Stomach (tissue), 8 donors: ENCODE measurements at regions not wholly inside any gene's neighbourhood (a gene's known extent, or its start where the extent isn't known, plus 50 kb on each side); places are given as distances from the start of the nearest gene placed in this dataset.

Source experiments
- DNase-seq, 2 donors: peaks; one replicate each; pipeline versions ENCODE4 v3.0.0 to v3.0.0-alpha.2; 2013 to 2019
- H3K27ac ChIP-seq, 5 donors: fragments of 200-600 bp in 4 of 5; sonication (generic) in 4 of 5; one replicate each; pipeline ENCODE4 v1.5.1; 2013 to 2019; ENCODE audit warnings: mild to moderate bottlenecking in 1 of 5, moderate library complexity in 1 of 5
- H3K27me3 ChIP-seq, 3 donors: fragments of 200-600 bp; sonication (generic); one replicate each; pipeline ENCODE4 v1.5.1; 2017 to 2019; ENCODE audit warnings: mixed run types in 1 of 3
- H3K36me3 ChIP-seq, 4 donors: fragments of 200-600 bp; sonication (generic); 1 replicate in 3 of 4; 2 replicates in 1 of 4; pipeline ENCODE4 v1.5.1; 2016 to 2019
- H3K4me1 ChIP-seq, 4 donors: fragments of 200-600 bp; sonication (generic); one replicate each; pipeline ENCODE4 v1.5.1; 2016 to 2019
- H3K4me3 ChIP-seq, 4 donors: fragments of 200-600 bp; sonication (generic) in 3 of 4; one replicate each; pipeline ENCODE4 v1.5.1; 2016 to 2019; ENCODE audit warnings: mild to moderate bottlenecking in 1 of 4
- H3K9me3 ChIP-seq, 4 donors: fragments of 200-600 bp; sonication (generic); one replicate each; pipeline ENCODE4 v1.5.1; 2016 to 2019
- EP300 ChIP-seq: sonication (generic); formaldehyde crosslinking; IDR thresholded peaks from one replicate; pipeline ENCODE4 v1.6.1; 2017; ENCODE audit warnings: antibody characterized with exemption
- POLR2A ChIP-seq, 4 donors: fragments of 450-650 bp; IDR thresholded peaks; one replicate each; pipeline ENCODE4 v1.6.1; 2016; ENCODE audit warnings: antibody characterized with exemption in 4 of 4, control low read depth in 2 of 4, mild to moderate bottlenecking in 1 of 4, moderate library complexity in 1 of 4
- POLR2AphosphoS5 ChIP-seq, 3 donors: sonication (generic); formaldehyde crosslinking; IDR thresholded peaks; one replicate each; pipeline ENCODE4 v1.6.1; 2016; ENCODE audit warnings: antibody characterized with exemption in 3 of 3
- WGBS, 5 donors: extraction: QIAGEN DNeasy Blood & Tissue Kit in 3 of 5; methylation state at CpG; one replicate each; pipeline versions ENCODE4 v1.1.5 to v1.1.7; 2013 to 2018; 5-methylcytosine and 5-hydroxymethylcytosine counted together
- intact Hi-C: fragments of 100-400 bp; cut with DNase I; formaldehyde crosslinking; loops from one replicate; pipeline ENCODE4 v1.15.1; 2023; ENCODE audit warnings: low total_unique reads
- TF ChIP-seq, protein P1 (sequence below), 7 experiments: fragments of 450-650 bp in 4 of 7; fragments of 200-600 bp in 3 of 7; sonication (generic) in 3 of 7; IDR thresholded peaks; one replicate each; pipeline ENCODE4 v1.5.1; 2016 to 2019; ENCODE audit warnings: antibody characterized with exemption in 7 of 7, control low read depth in 2 of 7, mild to moderate bottlenecking in 1 of 7
- donor health status: healthy with polysubstance abuse.
- donor health status: Bipolar disorder and iron deficiency.
- donor health status: healthy.

DNA sequence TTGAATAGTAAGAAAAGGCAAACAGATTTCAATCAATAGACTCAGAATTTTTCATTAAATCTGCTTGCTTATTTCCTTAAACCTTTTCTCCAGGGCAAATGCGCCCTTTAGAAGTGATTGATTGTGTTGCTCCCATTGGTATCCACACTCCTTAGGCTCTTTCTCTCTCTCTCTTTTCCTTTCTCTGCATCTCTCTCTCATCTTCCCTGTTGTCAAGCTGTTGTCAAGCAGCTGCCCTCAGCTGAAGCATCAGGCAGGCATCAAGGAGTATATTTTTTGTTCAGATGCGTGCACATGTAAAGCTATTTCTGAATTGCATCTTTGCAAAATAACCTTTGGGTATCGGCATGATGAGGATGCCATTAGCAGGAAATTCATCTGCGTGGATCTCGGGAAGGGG lies 107.2 kb upstream of the PLET1 start:
- Histone ChIP-seq H3K4me1 (peaks cover 0 to 16% (median 0%) of the 10 kb centered on the region in 4 donors), H3K9me3 (no peaks in the 10 kb centered on the region), H3K27ac (no peak overlapping the region), H3K27me3 (no peaks in the 10 kb centered on the region), H3K4me3 (no peak overlapping the region), H3K36me3 (no peaks in the 10 kb centered on the region)
- intact Hi-C loops = no loop called here
- TF ChIP-seq, protein P1, sequence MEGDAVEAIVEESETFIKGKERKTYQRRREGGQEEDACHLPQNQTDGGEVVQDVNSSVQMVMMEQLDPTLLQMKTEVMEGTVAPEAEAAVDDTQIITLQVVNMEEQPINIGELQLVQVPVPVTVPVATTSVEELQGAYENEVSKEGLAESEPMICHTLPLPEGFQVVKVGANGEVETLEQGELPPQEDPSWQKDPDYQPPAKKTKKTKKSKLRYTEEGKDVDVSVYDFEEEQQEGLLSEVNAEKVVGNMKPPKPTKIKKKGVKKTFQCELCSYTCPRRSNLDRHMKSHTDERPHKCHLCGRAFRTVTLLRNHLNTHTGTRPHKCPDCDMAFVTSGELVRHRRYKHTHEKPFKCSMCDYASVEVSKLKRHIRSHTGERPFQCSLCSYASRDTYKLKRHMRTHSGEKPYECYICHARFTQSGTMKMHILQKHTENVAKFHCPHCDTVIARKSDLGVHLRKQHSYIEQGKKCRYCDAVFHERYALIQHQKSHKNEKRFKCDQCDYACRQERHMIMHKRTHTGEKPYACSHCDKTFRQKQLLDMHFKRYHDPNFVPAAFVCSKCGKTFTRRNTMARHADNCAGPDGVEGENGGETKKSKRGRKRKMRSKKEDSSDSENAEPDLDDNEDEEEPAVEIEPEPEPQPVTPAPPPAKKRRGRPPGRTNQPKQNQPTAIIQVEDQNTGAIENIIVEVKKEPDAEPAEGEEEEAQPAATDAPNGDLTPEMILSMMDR (IDR thresholded peaks at IDR 0.05) = no peak
- TF ChIP-seq POLR2A (IDR thresholded peaks at IDR 0.05) = no peak
- 94 to 97% (median 96%) methylated on average over 5 of the region's 5 CpGs for WGBS, 5 donors
- DNase-seq = no peak

DNA sequence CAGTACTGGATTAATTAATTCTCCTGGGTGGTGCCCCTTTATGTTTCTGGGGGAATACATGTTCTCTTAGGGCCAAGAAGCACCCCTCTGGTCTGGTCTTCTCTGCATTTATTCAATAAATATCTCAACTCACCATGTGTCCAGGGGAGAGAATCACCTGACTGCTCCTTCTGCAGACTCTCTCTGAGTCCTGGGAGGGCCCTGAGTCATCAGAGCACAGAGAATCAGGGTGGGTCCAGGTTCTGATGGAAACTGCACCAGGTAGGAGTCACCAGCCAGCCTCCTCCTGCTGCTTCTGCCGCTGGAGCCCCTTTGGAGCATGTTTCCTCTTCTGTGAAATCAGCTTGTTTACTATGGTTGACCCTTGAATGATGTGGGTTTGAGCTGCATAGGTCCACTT lies 107.7 kb upstream of the PLET1 start:
- no peak for TF ChIP-seq POLR2A (IDR thresholded peaks at IDR 0.05)
- TF ChIP-seq POLR2AphosphoS5 (IDR thresholded peaks at IDR 0.05) = no peak
- TF ChIP-seq, protein P1 (IDR thresholded peaks at IDR 0.05) = no peak
- no peak for TF ChIP-seq EP300
- intact Hi-C loops = no loop called here
- H3K27me3 ChIP-seq = no peaks in the 10 kb centered on the region
- H3K4me3 ChIP-seq = no peak overlapping the region
- WGBS, 5 donors = 73 to 92% (median 87%) methylated on average over 1 of the region's 1 CpG
- H3K9me3 ChIP-seq = no peaks in the 10 kb centered on the region
- DNase-seq = no peak
- H3K4me1 ChIP-seq = peaks cover 0 to 16% (median 0%) of the 10 kb centered on the region in 4 donors
- H3K36me3 ChIP-seq = no peaks in the 10 kb centered on the region
- H3K27ac ChIP-seq = no peak overlapping the region

DNA sequence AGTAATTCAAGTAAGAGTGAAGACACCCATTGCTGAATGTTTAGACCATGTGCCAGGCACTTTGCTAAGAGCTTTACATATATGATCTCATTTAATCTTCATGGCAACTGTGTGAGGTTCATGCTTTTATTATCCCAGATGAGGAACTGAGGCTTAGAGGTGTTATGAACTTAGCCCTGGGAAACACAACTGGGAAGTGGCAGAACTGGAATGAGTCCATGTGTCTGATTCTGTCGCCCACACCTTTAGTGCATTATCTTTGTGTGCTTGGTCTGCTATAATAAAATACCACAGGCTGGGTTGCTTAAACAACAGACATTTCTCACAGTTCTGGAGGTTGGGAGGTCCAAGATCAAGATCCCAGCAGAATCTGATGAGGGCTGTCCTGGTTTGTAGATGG lies 108.7 kb upstream of the PLET1 start:
- H3K4me1 ChIP-seq = peaks cover 0 to 13% (median 0%) of the 10 kb centered on the region in 4 donors
- H3K27me3 ChIP-seq = no peaks in the 10 kb centered on the region
- no peaks in the 10 kb centered on the region for H3K9me3 ChIP-seq
- no peak overlapping the region for H3K4me3 ChIP-seq
- no peak for DNase-seq
- intact Hi-C loops = no loop called here
- TF ChIP-seq POLR2AphosphoS5 (IDR thresholded peaks at IDR 0.05) (no peak), POLR2A (IDR thresholded peaks at IDR 0.05) (no peak), EP300 (no peak)
- TF ChIP-seq, protein P1 (IDR thresholded peaks at IDR 0.05) = no peak
- H3K27ac ChIP-seq = no peak overlapping the region
- no peaks in the 10 kb centered on the region for H3K36me3 ChIP-seq
- WGBS, 5 donors = 62 to 88% (median 64%) methylated on average over 1 of the region's 1 CpG

GRCh38 chr11:112369916-112370315 lies 109.3 kb upstream of the PLET1 start:
- Histone ChIP-seq H3K27ac (no peak overlapping the region), H3K36me3 (no peaks in the 10 kb centered on the region), H3K9me3 (no peaks in the 10 kb centered on the region), H3K4me3 (no peak overlapping the region), H3K27me3 (no peaks in the 10 kb centered on the region), H3K4me1 (peaks cover 0 to 12% (median 0%) of the 10 kb centered on the region in 4 donors)
- intact Hi-C loops = no loop called here
- TF ChIP-seq POLR2AphosphoS5 (IDR thresholded peaks at IDR 0.05) (no peak), POLR2A (IDR thresholded peaks at IDR 0.05) (no peak), EP300 (no peak)
- TF ChIP-seq, protein P1 (IDR thresholded peaks at IDR 0.05) = no peak
- no peak for DNase-seq
- WGBS, 5 donors = 78 to 85% (median 83%) methylated on average over 5 of the region's 5 CpGs
